H9 (cell line): ENCODE measurements at regions not wholly inside any gene's neighbourhood (a gene's known extent, or its start where the extent isn't known, plus 50 kb on each side); places are given as distances from the start of the nearest gene placed in this dataset.

Source experiments
- DNase-seq: peaks from one replicate; pipeline ENCODE4 v3.0.0-alpha.2; 2017
- H2AFZ ChIP-seq: one replicate; pipeline ENCODE4 v1.6.1; 2013; ENCODE audit warnings: mild to moderate bottlenecking, low read length, control low read depth, moderate library complexity
- H2AK5ac ChIP-seq: 2 replicates; pipeline ENCODE4 v1.6.1; 2013; ENCODE audit warnings: low read length, control low read depth, mixed read lengths; ENCODE audit not compliant: insufficient read length
- H2BK120ac ChIP-seq: one replicate; pipeline ENCODE4 v1.6.1; 2013; ENCODE audit warnings: low read depth, mild to moderate bottlenecking, low read length, control low read depth, inconsistent platforms; ENCODE audit not compliant: poor library complexity, severe bottlenecking
- H2BK12ac ChIP-seq: 2 replicates; pipeline ENCODE4 v1.6.1; 2013; ENCODE audit warnings: low read length, control low read depth, mixed read lengths, low read depth; ENCODE audit not compliant: insufficient read length
- H2BK15ac ChIP-seq: 2 replicates; pipeline ENCODE4 v1.6.1; 2013; ENCODE audit warnings: low read depth, low read length, control low read depth
- H2BK20ac ChIP-seq: one replicate; pipeline ENCODE4 v1.6.1; 2013; ENCODE audit warnings: low read depth, mild to moderate bottlenecking, low read length, control low read depth, inconsistent platforms; ENCODE audit not compliant: poor library complexity, severe bottlenecking
- H2BK5ac ChIP-seq: 2 replicates; pipeline ENCODE4 v1.6.1; 2013; ENCODE audit warnings: low read length, control low read depth, mixed read lengths; ENCODE audit not compliant: insufficient read length
- H3K14ac ChIP-seq: 2 replicates; pipeline ENCODE4 v1.6.1; 2013; ENCODE audit warnings: low read length, control low read depth; ENCODE audit not compliant: insufficient read depth
- H3K18ac ChIP-seq: 2 replicates; pipeline ENCODE4 v1.6.1; 2013; ENCODE audit warnings: low read depth, mild to moderate bottlenecking, mixed read lengths, low read length, control low read depth; ENCODE audit not compliant: insufficient read length
- H3K23ac ChIP-seq: 2 replicates; pipeline ENCODE4 v1.6.1; 2013; ENCODE audit warnings: low read length, control low read depth, mixed read lengths, low read depth; ENCODE audit not compliant: insufficient read length
- H3K23me2 ChIP-seq: 2 replicates; pipeline ENCODE4 v1.6.1; 2013; ENCODE audit warnings: low read depth, mild to moderate bottlenecking, mixed read lengths, low read length, control low read depth; ENCODE audit not compliant: insufficient read length, poor library complexity, severe bottlenecking
- H3K27ac ChIP-seq: 2 replicates; pipeline ENCODE4 v1.5.1; 2013; ENCODE audit warnings: low read length, control low read depth, mixed read lengths, low read depth; ENCODE audit not compliant: insufficient read length
- H3K27me3 ChIP-seq: 2 replicates; pipeline ENCODE4 v1.6.1; 2013; ENCODE audit warnings: low read length, control low read depth, inconsistent platforms; ENCODE audit not compliant: insufficient read depth
- H3K4ac ChIP-seq: 2 replicates; pipeline ENCODE4 v1.6.1; 2013; ENCODE audit warnings: low read depth, mild to moderate bottlenecking, control low read depth, inconsistent platforms, low read length, moderate library complexity
- H3K4me1 ChIP-seq: 2 replicates; pipeline ENCODE4 v1.6.1; 2013; ENCODE audit warnings: low read length, control low read depth, inconsistent platforms; ENCODE audit not compliant: insufficient read depth
- H3K4me2 ChIP-seq: 2 replicates; pipeline ENCODE4 v1.6.1; 2013; ENCODE audit warnings: low read length, control low read depth, mixed read lengths; ENCODE audit not compliant: insufficient read length, insufficient read depth
- H3K56ac ChIP-seq: 2 replicates; pipeline ENCODE4 v1.6.1; 2013; ENCODE audit warnings: low read depth, mild to moderate bottlenecking, mixed read lengths, low read length, control low read depth; ENCODE audit not compliant: insufficient read length
- H3K79me1 ChIP-seq: 2 replicates; pipeline ENCODE4 v1.6.1; 2013; ENCODE audit warnings: low read depth, mild to moderate bottlenecking, moderate library complexity, low read length, control low read depth, inconsistent platforms; ENCODE audit not compliant: insufficient read depth, poor library complexity, severe bottlenecking
- H3K79me2 ChIP-seq: 2 replicates; pipeline ENCODE4 v1.6.1; 2013; ENCODE audit warnings: low read length, control low read depth, inconsistent platforms; ENCODE audit not compliant: insufficient read depth
- H3K9ac ChIP-seq: 2 replicates; pipeline ENCODE4 v1.6.1; 2013; ENCODE audit warnings: low read length, control low read depth, mixed read lengths; ENCODE audit not compliant: insufficient read length; ENCODE audit errors: extremely low read depth
- H3K9me3 ChIP-seq: one replicate; pipeline ENCODE4 v1.6.1; 2013; ENCODE audit warnings: low read depth, low read length, inconsistent platforms; ENCODE audit not compliant: control insufficient read depth
- H3T11ph ChIP-seq: one replicate; pipeline ENCODE4 v1.6.1; 2013; ENCODE audit warnings: mild to moderate bottlenecking, low read length, control low read depth, inconsistent platforms
- H4K20me1 ChIP-seq: one replicate; pipeline ENCODE4 v1.6.1; 2013; ENCODE audit not compliant: control insufficient read depth, insufficient read length, insufficient read depth
- H4K5ac ChIP-seq: 2 replicates; pipeline ENCODE4 v1.6.1; 2013; ENCODE audit warnings: low read depth, mild to moderate bottlenecking, mixed read lengths, low read length, control low read depth; ENCODE audit not compliant: insufficient read length
- H4K8ac ChIP-seq: replicated peaks from 2 replicates; pipeline ENCODE4 v1.6.1; 2013; ENCODE audit warnings: low read length, control low read depth, mixed read lengths, low read depth; ENCODE audit not compliant: insufficient read length
- H4K91ac ChIP-seq: 2 replicates; pipeline ENCODE4 v1.6.1; 2013; ENCODE audit warnings: low read depth, mild to moderate bottlenecking, moderate library complexity, mixed read lengths, low read length, control low read depth; ENCODE audit not compliant: insufficient read length
- H3K27ac Mint-ChIP-seq, 3 experiments: 2 replicates in 2 of 3; 3 replicates in 1 of 3; pipeline ENCODE4 v1.8.0; 2020 to 2021; ENCODE audit warnings: mixed read lengths in 3 of 3, mild to moderate bottlenecking in 1 of 3, moderate library complexity in 1 of 3
- H3K27me3 Mint-ChIP-seq: 2 replicates; pipeline ENCODE4 v1.8.0; 2021; ENCODE audit warnings: low read depth, mild to moderate bottlenecking, moderate library complexity, mixed read lengths
- H3K36me3 Mint-ChIP-seq, 3 experiments: 2 replicates in 2 of 3; 3 replicates in 1 of 3; pipeline ENCODE4 v1.8.0; 2020 to 2021; ENCODE audit warnings: low read depth in 3 of 3, mixed read lengths in 3 of 3; ENCODE audit not compliant: insufficient read depth in 1 of 3
- H3K4me1 Mint-ChIP-seq, 2 experiments: 2 replicates each; pipeline ENCODE4 v1.8.0; 2020; ENCODE audit warnings: mixed read lengths in 2 of 2
- H3K4me3 Mint-ChIP-seq, 2 experiments: 2 replicates in 1 of 2; 3 replicates in 1 of 2; pipeline ENCODE4 v1.8.0; 2020 to 2021; ENCODE audit warnings: mild to moderate bottlenecking in 2 of 2, mixed read lengths in 2 of 2, moderate library complexity in 1 of 2
- H3K9me3 Mint-ChIP-seq, 2 experiments: 2 replicates in 1 of 2; 3 replicates in 1 of 2; pipeline ENCODE4 v1.8.0; 2020; ENCODE audit warnings: mild to moderate bottlenecking in 2 of 2, mixed read lengths in 2 of 2, moderate library complexity in 1 of 2
- CTCF ChIP-seq: fragments of 200-600 bp; sonication (generic); conservative IDR thresholded peaks from 3 replicates; pipeline ENCODE4 v1.8.0; 2021; ENCODE audit warnings: antibody characterized with exemption, mild to moderate bottlenecking
- WGBS: extraction: QIAGEN DNeasy Blood & Tissue Kit; methylation state at CpG from one replicate; pipeline ENCODE4 v1.1.7; 2013; ENCODE audit warnings: missing lambda C conversion rate, low lambda C conversion rate, mixed read lengths; ENCODE audit not compliant: insufficient read length; ENCODE audit errors: extremely low coverage; 5-methylcytosine and 5-hydroxymethylcytosine counted together

DNA sequence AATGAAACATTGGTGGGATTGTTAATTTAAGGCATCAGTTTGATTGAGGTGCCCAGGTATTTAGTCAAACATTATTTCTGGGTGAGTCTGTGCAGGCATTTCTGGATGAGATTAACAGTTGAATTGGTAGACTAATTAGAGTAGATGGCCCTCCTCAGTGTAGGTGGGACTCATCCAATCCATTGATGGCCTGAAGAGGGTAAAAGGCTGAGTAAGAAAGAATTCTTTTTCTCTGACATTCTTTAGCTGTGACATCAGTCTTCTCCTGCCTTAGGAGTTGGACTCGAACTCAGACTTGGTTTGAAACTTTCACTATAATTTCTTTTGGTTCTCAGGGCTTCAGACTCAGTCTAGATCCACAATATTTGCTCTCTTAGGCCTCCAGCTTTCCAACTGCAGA, 59.6 kb upstream of the ADAMTS5 start:
- DNase-seq, result no peak
- H3K27ac Mint-ChIP-seq, result peak overlapping the region; percentile 36 to 96 (median 70)

More for the DNA sequence above, 59.6 kb upstream of the ADAMTS5 start:
- H4K8ac ChIP-seq, result no peak overlapping the region
- no peaks in the 10 kb centered on the region for H3K9me3 ChIP-seq
- H2BK20ac ChIP-seq, result no peak overlapping the region
- no peak overlapping the region for H2AK5ac ChIP-seq
- H2BK12ac ChIP-seq, result no peak overlapping the region
- H3K18ac ChIP-seq, result no peak overlapping the region
- peak overlapping the region; percentile 43 to 60; a peak in 2 of 5 replicates for H3K4me3 Mint-ChIP-seq
- no peak overlapping the region for H3K56ac ChIP-seq
- H3K23ac ChIP-seq, result no peak overlapping the region
- no peak overlapping the region for H2BK15ac ChIP-seq
- no peaks in the 10 kb centered on the region for H3K36me3 Mint-ChIP-seq
- no peaks in the 10 kb centered on the region; a peak in 1 of 5 replicates for H3K9me3 Mint-ChIP-seq
- no peak overlapping the region for H3K4me2 ChIP-seq
- H2BK120ac ChIP-seq, result no peak overlapping the region
- H2BK5ac ChIP-seq, result no peak overlapping the region
- no peaks in the 10 kb centered on the region; the same call in 1 of the 2 replicates for H3K4me1 ChIP-seq
- H3K27ac ChIP-seq, result peak overlapping the region; percentile 11
- H4K91ac ChIP-seq, result no peak overlapping the region
- H4K5ac ChIP-seq, result no peak overlapping the region
- H3K23me2 ChIP-seq, result no peaks in the 10 kb centered on the region
- no peaks in the 10 kb centered on the region for H3K79me1 ChIP-seq
- no peak overlapping the region for H3T11ph ChIP-seq
- H3K27me3 Mint-ChIP-seq, result no peaks in the 10 kb centered on the region
- no CpG with 5 or more reads among the region's 1 CpG for WGBS
- H3K4ac ChIP-seq, result no peak overlapping the region
- no peaks in the 10 kb centered on the region for H4K20me1 ChIP-seq
- no peak overlapping the region for H3K14ac ChIP-seq
- H3K27me3 ChIP-seq, result no peaks in the 10 kb centered on the region
- H3K4me1 Mint-ChIP-seq, result peaks cover 28 to 30% of the 10 kb centered on the region in 2 experiments
- TF ChIP-seq CTCF, result no peak
- H3K79me2 ChIP-seq, result no peaks in the 10 kb centered on the region
- H3K9ac ChIP-seq, result no peak overlapping the region
- no peak overlapping the region for H2AFZ ChIP-seq
